ENCODE measurements at regions not wholly inside any gene's neighbourhood (a gene's known extent, or its start where the extent isn't known, plus 50 kb on each side); places are given as distances from the start of the nearest gene placed in this dataset.

DNA sequence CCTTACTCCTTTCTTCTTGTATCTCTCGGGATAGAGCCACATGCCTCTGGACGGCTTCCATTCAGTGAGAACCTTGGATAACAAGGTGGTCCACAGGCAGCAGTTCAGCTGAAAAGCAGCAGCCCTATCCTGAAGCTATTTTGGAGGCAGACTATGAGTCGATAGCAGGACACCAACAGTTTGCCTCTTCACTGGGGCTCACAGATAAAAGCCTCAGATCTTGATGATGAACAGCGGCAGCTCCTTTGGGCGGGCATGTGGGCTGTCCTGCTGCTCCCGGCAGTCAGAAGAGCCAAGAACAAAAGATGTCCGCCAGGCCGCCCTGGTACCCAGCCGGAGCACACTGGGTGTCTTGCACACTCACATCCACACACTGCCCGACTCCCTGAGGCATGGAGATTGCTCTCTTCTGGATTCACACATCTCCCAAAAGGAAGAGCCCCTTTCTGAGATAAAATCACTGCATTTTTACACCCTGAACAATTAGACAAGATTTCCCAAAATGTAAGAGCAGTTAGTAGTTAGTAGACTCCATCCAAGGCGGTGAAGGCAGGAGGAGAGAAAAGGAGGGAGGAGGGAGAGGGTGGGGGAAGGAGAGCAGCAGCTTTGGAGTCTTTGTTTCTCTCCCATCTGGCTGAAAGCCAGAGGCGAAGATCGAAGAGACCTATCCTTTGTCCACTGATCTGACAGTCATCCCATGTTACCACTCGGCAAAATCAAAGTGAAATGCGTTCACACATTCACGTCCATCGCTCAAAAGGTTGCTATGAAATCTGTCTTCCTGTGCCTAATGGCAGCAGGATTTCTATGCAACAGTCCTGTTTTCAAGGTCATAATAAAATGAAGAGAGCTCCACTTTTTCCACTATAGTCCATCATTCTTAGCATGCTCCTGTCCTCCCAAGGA is 90.1 kb upstream of the KLF7 start:
- no peak overlapping the region for H3K27ac ChIP-seq (ENCODE audit: low read length)
- intact Hi-C loops (cut with micrococcal nuclease), result no loop called here
- H3K27ac Mint-ChIP-seq, result no peak overlapping the region
- peaks cover 30 to 58% of the 10 kb centered on the region in 2 donors for H3K27me3 Mint-ChIP-seq (ENCODE audit: low read depth in 2 of 2)
- 93% methylated on average over 17 of the region's 17 CpGs for WGBS (ENCODE audit: insufficient coverage)
- no peaks in the 10 kb centered on the region for H3K4me1 Mint-ChIP-seq
- TF ChIP-seq, protein P1, sequence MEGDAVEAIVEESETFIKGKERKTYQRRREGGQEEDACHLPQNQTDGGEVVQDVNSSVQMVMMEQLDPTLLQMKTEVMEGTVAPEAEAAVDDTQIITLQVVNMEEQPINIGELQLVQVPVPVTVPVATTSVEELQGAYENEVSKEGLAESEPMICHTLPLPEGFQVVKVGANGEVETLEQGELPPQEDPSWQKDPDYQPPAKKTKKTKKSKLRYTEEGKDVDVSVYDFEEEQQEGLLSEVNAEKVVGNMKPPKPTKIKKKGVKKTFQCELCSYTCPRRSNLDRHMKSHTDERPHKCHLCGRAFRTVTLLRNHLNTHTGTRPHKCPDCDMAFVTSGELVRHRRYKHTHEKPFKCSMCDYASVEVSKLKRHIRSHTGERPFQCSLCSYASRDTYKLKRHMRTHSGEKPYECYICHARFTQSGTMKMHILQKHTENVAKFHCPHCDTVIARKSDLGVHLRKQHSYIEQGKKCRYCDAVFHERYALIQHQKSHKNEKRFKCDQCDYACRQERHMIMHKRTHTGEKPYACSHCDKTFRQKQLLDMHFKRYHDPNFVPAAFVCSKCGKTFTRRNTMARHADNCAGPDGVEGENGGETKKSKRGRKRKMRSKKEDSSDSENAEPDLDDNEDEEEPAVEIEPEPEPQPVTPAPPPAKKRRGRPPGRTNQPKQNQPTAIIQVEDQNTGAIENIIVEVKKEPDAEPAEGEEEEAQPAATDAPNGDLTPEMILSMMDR (IDR thresholded peaks at IDR 0.05), result no peak
- H3K27me3 ChIP-seq (ENCODE audit: control insufficient read depth, insufficient read depth, low read length), result no peaks in the 10 kb centered on the region
- peaks cover 6% of the 10 kb centered on the region for H3K4me1 ChIP-seq (ENCODE audit: control insufficient read depth, insufficient read depth, low read length)
- H3K9me3 ChIP-seq (ENCODE audit: control insufficient read depth, insufficient read depth, low read length), result no peaks in the 10 kb centered on the region
- DNase-seq (no peak), ATAC-seq (no peak)
- H3K36me3 Mint-ChIP-seq, result no peaks in the 10 kb centered on the region
- H3K9me3 Mint-ChIP-seq, result no peaks in the 10 kb centered on the region
- no peak overlapping the region for H3K4me3 ChIP-seq (ENCODE audit: low read length)
- H3K4me3 Mint-ChIP-seq, result no peak overlapping the region
- H3K36me3 ChIP-seq (ENCODE audit: control insufficient read depth, insufficient read depth, low read length), result no peaks in the 10 kb centered on the region

DNA sequence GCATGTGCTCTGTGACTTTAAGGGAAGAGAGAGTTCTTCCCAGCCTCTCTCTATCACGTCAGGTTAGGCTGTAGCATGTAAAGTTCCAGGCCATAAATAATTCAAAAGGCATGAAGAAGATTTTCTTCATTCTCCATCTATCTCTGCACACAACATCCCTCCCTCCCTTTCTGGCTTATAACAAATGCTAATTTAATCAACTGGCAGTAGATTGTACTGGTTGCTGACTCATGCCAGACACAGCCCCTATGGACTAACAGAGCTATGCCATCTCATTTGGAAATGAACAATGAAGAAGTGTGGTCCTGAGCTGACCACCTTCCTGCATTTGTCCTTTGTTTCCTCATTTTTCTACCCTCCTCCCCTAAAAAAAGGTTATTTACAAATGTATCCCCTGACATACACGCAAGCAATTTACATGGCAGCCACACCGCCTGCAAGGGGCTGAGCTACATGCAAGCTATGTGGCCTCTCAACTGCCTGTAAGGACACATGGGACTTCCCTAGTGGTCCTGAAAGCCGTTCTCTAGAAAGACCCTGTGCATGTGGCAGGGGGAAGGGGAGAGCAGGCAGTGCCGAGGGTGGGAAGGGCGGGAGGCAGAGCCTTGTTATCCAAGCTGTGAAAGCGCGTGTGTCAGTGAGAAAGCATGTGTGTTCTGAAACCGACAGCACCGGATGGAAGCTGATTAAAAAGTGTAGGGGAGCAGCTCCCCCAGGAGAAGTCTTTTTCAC is 90.9 kb upstream of the KLF7 start:
- no peak for DNase-seq
- H3K9me3 ChIP-seq (ENCODE audit: control insufficient read depth, insufficient read depth, low read length), result no peaks in the 10 kb centered on the region
- H3K4me1 Mint-ChIP-seq, result no peaks in the 10 kb centered on the region
- H3K27me3 ChIP-seq (ENCODE audit: control insufficient read depth, insufficient read depth, low read length), result no peaks in the 10 kb centered on the region
- no peak overlapping the region for H3K4me3 Mint-ChIP-seq
- no peak overlapping the region for H3K4me3 ChIP-seq (ENCODE audit: low read length)
- H3K36me3 Mint-ChIP-seq, result no peaks in the 10 kb centered on the region
- 88% methylated on average over 10 of the region's 10 CpGs for WGBS (ENCODE audit: insufficient coverage)
- intact Hi-C loops (cut with micrococcal nuclease), result no loop called here
- H3K36me3 ChIP-seq (ENCODE audit: control insufficient read depth, insufficient read depth, low read length), result no peaks in the 10 kb centered on the region
- H3K27ac ChIP-seq (ENCODE audit: low read length), result no peak overlapping the region
- no peak overlapping the region for H3K27ac Mint-ChIP-seq
- ATAC-seq, result no peak
- H3K9me3 Mint-ChIP-seq, result no peaks in the 10 kb centered on the region
- TF ChIP-seq, protein P1 (IDR thresholded peaks at IDR 0.05), result no peak
- H3K4me1 ChIP-seq (ENCODE audit: control insufficient read depth, insufficient read depth, low read length), result peaks cover 6% of the 10 kb centered on the region
- H3K27me3 Mint-ChIP-seq (ENCODE audit: low read depth in 2 of 2), result peaks cover 27 to 66% of the 10 kb centered on the region in 2 donors

GRCh38 chr2:207257251-207258250 is 91.8 kb upstream of the KLF7 start:
- WGBS (ENCODE audit: insufficient coverage), result 79% methylated on average over 9 of the region's 11 CpGs
- H3K27me3 ChIP-seq (ENCODE audit: control insufficient read depth, insufficient read depth, low read length), result no peaks in the 10 kb centered on the region
- Mint-ChIP-seq H3K4me1 (no peaks in the 10 kb centered on the region), H3K36me3 (no peaks in the 10 kb centered on the region), H3K27me3 (ENCODE audit: low read depth in 2 of 2) (peaks cover 27 to 61% of the 10 kb centered on the region in 2 donors), H3K9me3 (no peaks in the 10 kb centered on the region), H3K27ac (no peak overlapping the region), H3K4me3 (no peak overlapping the region)
- H3K9me3 ChIP-seq (ENCODE audit: control insufficient read depth, insufficient read depth, low read length), result no peaks in the 10 kb centered on the region
- no peak overlapping the region for H3K4me3 ChIP-seq (ENCODE audit: low read length)
- intact Hi-C loops (cut with micrococcal nuclease), result no loop called here
- TF ChIP-seq, protein P1 (IDR thresholded peaks at IDR 0.05), result no peak
- no peak for DNase-seq
- H3K27ac ChIP-seq (ENCODE audit: low read length), result no peak overlapping the region
- ATAC-seq, result no peak
- peaks cover 6% of the 10 kb centered on the region for H3K4me1 ChIP-seq (ENCODE audit: control insufficient read depth, insufficient read depth, low read length)
- H3K36me3 ChIP-seq (ENCODE audit: control insufficient read depth, insufficient read depth, low read length), result no peaks in the 10 kb centered on the region

Measured in natural killer cell (primary cell).